ENCODE measurements at regions not wholly inside any gene's neighbourhood (a gene's known extent, or its start where the extent isn't known, plus 50 kb on each side); places are given as distances from the start of the nearest gene placed in this dataset.

DNA sequence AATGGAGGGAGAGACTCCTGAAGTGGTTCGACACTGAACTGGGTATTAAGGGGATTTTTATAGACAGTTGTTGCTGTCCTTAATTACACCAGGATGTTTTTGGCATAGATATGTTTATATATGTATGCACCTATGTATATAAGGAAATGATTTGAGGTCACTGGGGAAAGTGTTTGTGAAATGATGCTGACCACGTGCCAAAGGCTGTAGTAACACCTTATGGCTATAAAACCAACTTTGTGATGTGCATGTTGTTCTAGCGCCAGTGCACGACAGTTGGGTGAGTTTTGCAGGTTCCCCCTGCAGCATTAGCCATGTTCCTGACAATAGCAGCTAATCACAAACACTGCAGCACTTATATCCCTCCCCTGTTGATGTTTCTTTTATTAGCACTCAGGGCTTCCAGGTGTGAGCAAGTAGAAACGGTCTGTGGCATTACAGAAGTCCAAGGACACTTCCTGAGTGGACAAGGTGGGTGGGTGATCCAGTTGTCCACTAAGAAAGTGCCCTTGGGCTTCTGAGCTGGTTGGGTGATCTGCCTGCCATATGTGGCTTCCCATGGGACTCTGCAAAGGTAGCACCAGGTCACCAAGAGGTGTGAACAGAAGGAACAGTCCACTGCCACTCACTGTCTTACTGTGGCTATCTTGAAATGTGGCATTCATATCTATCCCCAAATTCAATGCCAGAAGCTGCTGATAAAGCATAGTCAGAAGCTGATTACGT is 63.0 kb upstream of the RBM24 start (continued):
- no peak for TF ChIP-seq ATF3 (IDR thresholded peaks at IDR 0.05; ENCODE audit: insufficient read depth, low read depth, low read length)
- TF ChIP-seq CBX5 (IDR thresholded peaks at IDR 0.05; ENCODE audit: low read depth, low read length) = no peak
- no peak for TF ChIP-seq SP2 (IDR thresholded peaks at IDR 0.05; ENCODE audit: low read length)
- TF ChIP-seq NRF1 (IDR thresholded peaks at IDR 0.05; ENCODE audit: low read depth, low read length) = no peak
- TF ChIP-seq HDAC2 (IDR thresholded peaks at IDR 0.05; ENCODE audit: borderline replicate concordance in 1 of 2, low read depth in 2 of 2, low read length in 2 of 2) = no peak
- no peak for TF ChIP-seq CEBPB (IDR thresholded peaks at IDR 0.05; ENCODE audit: low read depth, low read length)
- no peak for TF ChIP-seq BCL11A (IDR thresholded peaks at IDR 0.05; ENCODE audit: low read depth in 2 of 2, low read length in 2 of 2)
